ENCODE measurements at regions not wholly inside any gene's neighbourhood (a gene's known extent, or its start where the extent isn't known, plus 50 kb on each side); places are given as distances from the start of the nearest gene placed in this dataset.
"Not testable (repeated sequence)": the region's sequence is repeated elsewhere in the genome, so short reads cannot be mapped to it uniquely, and the experiment has no call there.

- Histone ChIP-seq H3K36me3 (no peaks in the 10 kb centered on the region), H3K4me3 (no peak overlapping the region), H3K27me3 (no peaks in the 10 kb centered on the region), H3K9me3 (no peaks in the 10 kb centered on the region)
- no peak for DNase-seq
Observed at GRCh38 chr10:71004176-71005075, 116.1 kb upstream of the PCBD1 start.

GRCh38 chr10:71005337-71006305 is 117.3 kb upstream of the PCBD1 start:
- H3K27me3 ChIP-seq: no peaks in the 10 kb centered on the region
- DNase-seq: no peak
- no peaks in the 10 kb centered on the region for H3K36me3 ChIP-seq
- H3K9me3 ChIP-seq: no peaks in the 10 kb centered on the region
- H3K4me3 ChIP-seq: no peak overlapping the region

GRCh38 chr10:71006506-71006905 is 118.1 kb upstream of the PCBD1 start:
- Histone ChIP-seq H3K27me3 (no peaks in the 10 kb centered on the region), H3K9me3 (no peaks in the 10 kb centered on the region)

GRCh38 chr10:71007516-71007915 is 119.2 kb upstream of the PCBD1 start:
- no peaks in the 10 kb centered on the region for H3K36me3 ChIP-seq
- no peaks in the 10 kb centered on the region for H3K27me3 ChIP-seq
- H3K4me3 ChIP-seq: no peak overlapping the region
- DNase-seq: no peak
- no peaks in the 10 kb centered on the region for H3K9me3 ChIP-seq

More at GRCh38 chr10:71006506-71006905, 118.1 kb upstream of the PCBD1 start:
- DNase-seq: no peak
- H3K4me3 ChIP-seq: no peak overlapping the region
- H3K36me3 ChIP-seq: no peaks in the 10 kb centered on the region

- Histone ChIP-seq H3K36me3 (no peaks in the 10 kb centered on the region), H3K9me3 (no peaks in the 10 kb centered on the region), H3K4me3 (no peak overlapping the region), H3K27me3 (no peaks in the 10 kb centered on the region)
- DNase-seq: no peak
Observed at GRCh38 chr10:71008150-71008549, 119.8 kb upstream of the PCBD1 start.

- Histone ChIP-seq H3K27me3 (no peaks in the 10 kb centered on the region), H3K4me3 (no peak overlapping the region), H3K36me3 (no peaks in the 10 kb centered on the region), H3K9me3 (no peaks in the 10 kb centered on the region)
- no peak for DNase-seq
Observed at GRCh38 chr10:71009126-71009525, 120.8 kb upstream of the PCBD1 start.

GRCh38 chr10:71010730-71011129 is 122.4 kb upstream of the PCBD1 start:
- no peak overlapping the region for H3K4me3 ChIP-seq
- H3K36me3 ChIP-seq: no peaks in the 10 kb centered on the region
- no peaks in the 10 kb centered on the region for H3K9me3 ChIP-seq
- DNase-seq: no peak
- H3K27me3 ChIP-seq: no peaks in the 10 kb centered on the region; the same call in 1 of the 2 replicates

GRCh38 chr10:71011141-71011540 is 122.8 kb upstream of the PCBD1 start:
- H3K9me3 ChIP-seq: no peaks in the 10 kb centered on the region
- no peak overlapping the region for H3K4me3 ChIP-seq
- DNase-seq: no peak
- H3K36me3 ChIP-seq: no peaks in the 10 kb centered on the region
- H3K27me3 ChIP-seq: peaks cover under 1% of the 10 kb centered on the region

GRCh38 chr10:71014021-71014805 is 125.8 kb upstream of the PCBD1 start:
- Histone ChIP-seq H3K27me3 (peaks cover 3% of the 10 kb centered on the region), H3K36me3 (no peaks in the 10 kb centered on the region)

GRCh38 chr10:71015674-71016073 is 127.3 kb upstream of the PCBD1 start:
- H3K36me3 ChIP-seq: no peaks in the 10 kb centered on the region
- no peak for DNase-seq
- no peaks in the 10 kb centered on the region for H3K9me3 ChIP-seq
- H3K27me3 ChIP-seq: peaks cover 3% of the 10 kb centered on the region
- H3K4me3 ChIP-seq: no peak overlapping the region

More at GRCh38 chr10:71014021-71014805, 125.8 kb upstream of the PCBD1 start:
- no peak for DNase-seq
- Histone ChIP-seq H3K4me3 (no peak overlapping the region), H3K9me3 (no peaks in the 10 kb centered on the region)

GRCh38 chr10:71020061-71020460 is 131.7 kb upstream of the PCBD1 start:
- not testable (repeated sequence) for DNase-seq, H3K4me3 ChIP-seq, H3K36me3 ChIP-seq, H3K9me3 ChIP-seq, H3K27me3 ChIP-seq

GRCh38 chr10:71021402-71021801 is 133.0 kb upstream of the PCBD1 start:
- no peak for DNase-seq
- H3K9me3 ChIP-seq: no peaks in the 10 kb centered on the region
- no peaks in the 10 kb centered on the region for H3K36me3 ChIP-seq

GRCh38 chr10:71023704-71024283 is 135.4 kb upstream of the PCBD1 start:
- Histone ChIP-seq H3K9me3 (no peaks in the 10 kb centered on the region), H3K36me3 (no peaks in the 10 kb centered on the region), H3K4me3 (no peak overlapping the region), H3K27me3 (no peaks in the 10 kb centered on the region)
- DNase-seq: no peak

More at GRCh38 chr10:71021402-71021801, 133.0 kb upstream of the PCBD1 start:
- H3K4me3 ChIP-seq: no peak overlapping the region
- no peaks in the 10 kb centered on the region; the same call in 1 of the 2 replicates for H3K27me3 ChIP-seq

GRCh38 chr10:71024490-71024889 is 136.1 kb upstream of the PCBD1 start:
- H3K4me3 ChIP-seq: no peak overlapping the region
- DNase-seq: no peak
- H3K36me3 ChIP-seq: no peaks in the 10 kb centered on the region
- no peaks in the 10 kb centered on the region for H3K27me3 ChIP-seq
- no peaks in the 10 kb centered on the region for H3K9me3 ChIP-seq

- DNase-seq: no peak
- no peak overlapping the region for H3K4me3 ChIP-seq
- no peaks in the 10 kb centered on the region for H3K9me3 ChIP-seq
- H3K36me3 ChIP-seq: no peaks in the 10 kb centered on the region
- no peaks in the 10 kb centered on the region for H3K27me3 ChIP-seq
Observed at GRCh38 chr10:71025535-71025934, 137.2 kb upstream of the PCBD1 start.

GRCh38 chr10:71028066-71028465 is 139.7 kb upstream of the PCBD1 start:
- Histone ChIP-seq H3K4me3 (no peak overlapping the region), H3K27me3 (no peaks in the 10 kb centered on the region), H3K9me3 (no peaks in the 10 kb centered on the region), H3K36me3 (no peaks in the 10 kb centered on the region)
- no peak for DNase-seq
